ENCODE measurements at regions not wholly inside any gene's neighbourhood (a gene's known extent, or its start where the extent isn't known, plus 50 kb on each side); places are given as distances from the start of the nearest gene placed in this dataset.
"Not testable (repeated sequence)": the region's sequence is repeated elsewhere in the genome, so short reads cannot be mapped to it uniquely, and the experiment has no call there.

DNA sequence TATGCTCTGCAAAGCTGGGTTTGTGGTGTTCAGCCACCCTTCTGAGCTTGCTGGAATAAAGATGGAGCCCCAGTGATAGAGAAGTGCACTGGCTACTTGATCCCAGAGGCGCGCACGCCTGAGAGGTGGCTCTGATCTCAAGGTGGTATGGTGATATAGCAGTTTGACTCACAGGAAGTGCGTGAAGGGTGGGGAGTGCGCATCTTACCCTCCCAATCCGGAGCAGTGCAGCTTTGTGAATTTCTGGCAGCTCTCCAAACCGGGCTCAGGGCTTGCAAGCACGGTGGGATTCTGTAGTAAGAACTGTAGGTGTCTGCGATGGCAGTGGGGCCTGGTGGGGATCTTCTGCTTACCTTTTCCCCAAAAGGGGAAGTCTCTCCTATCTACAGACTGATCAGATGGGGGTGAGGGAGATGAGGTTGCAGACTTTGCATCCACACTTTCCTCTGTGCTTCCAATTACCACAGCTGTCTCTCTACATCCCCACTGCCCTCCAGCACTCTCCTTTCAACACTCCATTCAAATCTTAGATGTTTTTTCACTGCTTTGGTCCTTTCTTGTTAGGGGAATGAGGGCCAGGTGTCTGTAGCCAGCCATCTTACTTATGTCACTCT lies 197.4 kb upstream of the SLC38A2 start:
- 91 to 96% methylated on average over 9 of the region's 9 CpGs for WGBS, 2 donors
- Histone ChIP-seq H3K36me3 (ENCODE audit: control insufficient read depth in 2 of 2, insufficient read depth in 2 of 2, low read length in 1 of 2) (no peaks in the 10 kb centered on the region), H3K9me3 (ENCODE audit: control insufficient read depth in 2 of 2, insufficient read depth in 1 of 2, low read depth in 1 of 2, low read length in 1 of 2) (no peaks in the 10 kb centered on the region), H3K27me3 (ENCODE audit: control insufficient read depth in 1 of 2, insufficient read depth in 2 of 2, low read length in 2 of 2) (no peaks in the 10 kb centered on the region), H3K4me1 (ENCODE audit: control insufficient read depth in 2 of 2, insufficient read depth in 2 of 2, low read length in 1 of 2) (no peaks in the 10 kb centered on the region), H3K4me3 (ENCODE audit: low read depth in 1 of 2, low read length in 2 of 2) (no peak overlapping the region), H3K27ac (ENCODE audit: low read depth in 2 of 2, low read length in 1 of 2) (no peak overlapping the region)

- no peak overlapping the region for H3K27ac ChIP-seq (ENCODE audit: low read depth in 2 of 2, low read length in 1 of 2)
- H3K27me3 ChIP-seq (ENCODE audit: control insufficient read depth in 1 of 2, insufficient read depth in 2 of 2, low read length in 2 of 2): no peaks in the 10 kb centered on the region
- no peaks in the 10 kb centered on the region for H3K9me3 ChIP-seq (ENCODE audit: control insufficient read depth in 2 of 2, insufficient read depth in 1 of 2, low read depth in 1 of 2, low read length in 1 of 2)
Observed at GRCh38 chr12:46567667-46568066, 195.1 kb upstream of the SLC38A2 start.

GRCh38 chr12:46562625-46563225 lies 190.2 kb upstream of the SLC38A2 start:
- H3K4me3 ChIP-seq (ENCODE audit: low read depth in 1 of 2, low read length in 2 of 2): peak overlapping the region in 1 of 2 donors; percentile 19
- H3K27ac ChIP-seq (ENCODE audit: low read depth in 2 of 2, low read length in 1 of 2): peak overlapping the region; percentile 64 to 82
- H3K27me3 ChIP-seq (ENCODE audit: control insufficient read depth in 1 of 2, insufficient read depth in 2 of 2, low read length in 2 of 2): no peaks in the 10 kb centered on the region
- H3K36me3 ChIP-seq (ENCODE audit: control insufficient read depth in 2 of 2, insufficient read depth in 2 of 2, low read length in 1 of 2): no peaks in the 10 kb centered on the region
- H3K4me1 ChIP-seq (ENCODE audit: control insufficient read depth in 2 of 2, insufficient read depth in 2 of 2, low read length in 1 of 2): no peaks in the 10 kb centered on the region
- WGBS, 2 donors: 33 to 58% methylated on average over 5 of the region's 5 CpGs
- H3K9me3 ChIP-seq (ENCODE audit: control insufficient read depth in 2 of 2, insufficient read depth in 1 of 2, low read depth in 1 of 2, low read length in 1 of 2): no peaks in the 10 kb centered on the region

More at GRCh38 chr12:46567667-46568066, 195.1 kb upstream of the SLC38A2 start:
- Histone ChIP-seq H3K4me1 (ENCODE audit: control insufficient read depth in 2 of 2, insufficient read depth in 2 of 2, low read length in 1 of 2) (no peaks in the 10 kb centered on the region), H3K4me3 (ENCODE audit: low read depth in 1 of 2, low read length in 2 of 2) (no peak overlapping the region), H3K36me3 (ENCODE audit: control insufficient read depth in 2 of 2, insufficient read depth in 2 of 2, low read length in 1 of 2) (no peaks in the 10 kb centered on the region)

GRCh38 chr12:46561769-46562624 lies 189.4 kb upstream of the SLC38A2 start:
- H3K4me1 ChIP-seq (ENCODE audit: control insufficient read depth in 2 of 2, insufficient read depth in 2 of 2, low read length in 1 of 2); H3K36me3 ChIP-seq (ENCODE audit: control insufficient read depth in 2 of 2, insufficient read depth in 2 of 2, low read length in 1 of 2); H3K27me3 ChIP-seq (ENCODE audit: control insufficient read depth in 1 of 2, insufficient read depth in 2 of 2, low read length in 2 of 2); H3K9me3 ChIP-seq (ENCODE audit: control insufficient read depth in 2 of 2, insufficient read depth in 1 of 2, low read depth in 1 of 2, low read length in 1 of 2); H3K4me3 ChIP-seq (ENCODE audit: low read depth in 1 of 2, low read length in 2 of 2): not testable (repeated sequence)
- peak overlapping the region in 1 of 2 donors; percentile 64 for H3K27ac ChIP-seq (ENCODE audit: low read depth in 2 of 2, low read length in 1 of 2)
- WGBS, 2 donors: 82 to 88% methylated on average over 7 of the region's 7 CpGs

- Histone ChIP-seq H3K27me3 (ENCODE audit: control insufficient read depth in 1 of 2, insufficient read depth in 2 of 2, low read length in 2 of 2) (no peaks in the 10 kb centered on the region), H3K9me3 (ENCODE audit: control insufficient read depth in 2 of 2, insufficient read depth in 1 of 2, low read depth in 1 of 2, low read length in 1 of 2) (no peaks in the 10 kb centered on the region), H3K36me3 (ENCODE audit: control insufficient read depth in 2 of 2, insufficient read depth in 2 of 2, low read length in 1 of 2) (no peaks in the 10 kb centered on the region), H3K4me3 (ENCODE audit: low read depth in 1 of 2, low read length in 2 of 2) (no peak overlapping the region), H3K4me1 (ENCODE audit: control insufficient read depth in 2 of 2, insufficient read depth in 2 of 2, low read length in 1 of 2) (no peaks in the 10 kb centered on the region), H3K27ac (ENCODE audit: low read depth in 2 of 2, low read length in 1 of 2) (no peak overlapping the region)
- 77 to 88% methylated on average over 1 of the region's 1 CpG for WGBS, 2 donors
Observed at GRCh38 chr12:46560874-46561273, 188.3 kb upstream of the SLC38A2 start.

DNA sequence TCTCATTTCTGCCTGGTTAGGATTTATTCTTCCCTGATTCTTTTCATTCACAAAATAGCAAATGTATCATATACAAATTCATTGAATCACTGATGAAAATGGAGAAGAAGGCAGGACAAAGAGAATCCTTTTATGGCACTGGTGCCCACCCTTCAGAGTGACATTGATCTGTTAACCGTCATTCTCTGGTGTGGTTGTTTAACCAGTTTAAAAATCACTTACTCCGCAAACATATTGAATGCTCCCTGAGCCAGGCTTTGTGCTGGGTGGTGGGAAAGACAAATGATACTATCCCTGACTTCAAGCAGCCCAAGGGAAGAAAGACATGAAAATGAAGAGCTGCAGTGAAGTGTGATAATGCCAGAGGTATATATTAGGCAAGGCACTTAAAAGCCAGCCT lies 187.5 kb upstream of the SLC38A2 start:
- Histone ChIP-seq H3K36me3 (ENCODE audit: control insufficient read depth in 2 of 2, insufficient read depth in 2 of 2, low read length in 1 of 2) (no peaks in the 10 kb centered on the region), H3K4me1 (ENCODE audit: control insufficient read depth in 2 of 2, insufficient read depth in 2 of 2, low read length in 1 of 2) (no peaks in the 10 kb centered on the region), H3K27me3 (ENCODE audit: control insufficient read depth in 1 of 2, insufficient read depth in 2 of 2, low read length in 2 of 2) (no peaks in the 10 kb centered on the region), H3K4me3 (ENCODE audit: low read depth in 1 of 2, low read length in 2 of 2) (no peak overlapping the region), H3K9me3 (ENCODE audit: control insufficient read depth in 2 of 2, insufficient read depth in 1 of 2, low read depth in 1 of 2, low read length in 1 of 2) (no peaks in the 10 kb centered on the region), H3K27ac (ENCODE audit: low read depth in 2 of 2, low read length in 1 of 2) (peak overlapping the region; percentile 40 to 80)
- 65 to 69% methylated on average over 2 of the region's 2 CpGs for WGBS, 2 donors

- peak overlapping the region in 1 of 2 donors; percentile 44 for H3K27ac ChIP-seq (ENCODE audit: low read depth in 2 of 2, low read length in 1 of 2)
Observed at GRCh38 chr12:46559311-46559710, 186.7 kb upstream of the SLC38A2 start.

GRCh38 chr12:46558677-46559076 lies 186.1 kb upstream of the SLC38A2 start:
- Histone ChIP-seq H3K4me1 (ENCODE audit: control insufficient read depth in 2 of 2, insufficient read depth in 2 of 2, low read length in 1 of 2) (no peaks in the 10 kb centered on the region), H3K27ac (ENCODE audit: low read depth in 2 of 2, low read length in 1 of 2) (peak overlapping the region; percentile 31 to 83)

More at GRCh38 chr12:46559311-46559710, 186.7 kb upstream of the SLC38A2 start:
- Histone ChIP-seq H3K4me1 (ENCODE audit: control insufficient read depth in 2 of 2, insufficient read depth in 2 of 2, low read length in 1 of 2) (no peaks in the 10 kb centered on the region), H3K27me3 (ENCODE audit: control insufficient read depth in 1 of 2, insufficient read depth in 2 of 2, low read length in 2 of 2) (no peaks in the 10 kb centered on the region), H3K36me3 (ENCODE audit: control insufficient read depth in 2 of 2, insufficient read depth in 2 of 2, low read length in 1 of 2) (no peaks in the 10 kb centered on the region), H3K9me3 (ENCODE audit: control insufficient read depth in 2 of 2, insufficient read depth in 1 of 2, low read depth in 1 of 2, low read length in 1 of 2) (no peaks in the 10 kb centered on the region), H3K4me3 (ENCODE audit: low read depth in 1 of 2, low read length in 2 of 2) (no peak overlapping the region)
- WGBS, 2 donors: 40 to 53% methylated on average over 5 of the region's 5 CpGs

DNA sequence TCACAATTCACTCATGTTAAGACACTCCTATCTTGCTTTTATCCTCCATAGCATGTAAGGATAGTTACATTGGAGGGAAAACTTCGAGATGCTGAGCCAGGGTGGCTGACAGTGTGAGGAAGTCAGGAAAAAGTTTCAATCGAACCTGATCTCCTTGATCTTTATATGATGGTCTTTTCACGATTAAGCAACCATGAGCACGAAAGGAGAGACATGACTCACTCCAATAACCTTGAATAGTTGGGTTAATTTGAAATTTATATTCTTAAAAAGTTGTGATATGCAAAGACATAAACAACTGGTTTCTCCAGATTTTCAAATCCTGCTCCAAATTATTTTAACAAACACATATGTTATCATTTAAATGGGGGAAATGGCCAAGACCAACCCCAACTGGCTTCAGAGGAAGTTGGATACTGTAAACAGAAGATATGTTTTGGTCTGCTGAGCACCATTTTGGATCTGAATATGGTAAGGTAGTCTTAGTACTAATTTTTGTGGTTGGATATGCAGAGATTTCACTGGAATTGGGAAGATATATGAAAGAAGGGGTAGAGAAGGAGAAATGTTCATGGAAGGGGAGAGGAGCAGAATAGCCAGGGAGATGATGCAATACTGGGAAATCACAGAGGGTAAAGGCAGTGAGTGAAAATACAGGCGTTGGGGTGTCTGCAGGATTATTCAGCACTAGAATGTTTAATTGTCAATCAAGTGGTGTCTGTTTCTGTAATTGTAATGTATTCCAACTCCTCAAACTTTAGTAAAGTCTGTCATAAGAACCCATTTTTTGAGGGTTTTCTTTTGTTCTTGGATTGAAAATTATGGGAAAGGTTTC lies 185.2 kb upstream of the SLC38A2 start:
- H3K27me3 ChIP-seq (ENCODE audit: control insufficient read depth in 1 of 2, insufficient read depth in 2 of 2, low read length in 2 of 2): no peaks in the 10 kb centered on the region
- H3K4me1 ChIP-seq (ENCODE audit: control insufficient read depth in 2 of 2, insufficient read depth in 2 of 2, low read length in 1 of 2): no peaks in the 10 kb centered on the region
- no peak overlapping the region for H3K4me3 ChIP-seq (ENCODE audit: low read depth in 1 of 2, low read length in 2 of 2)
- H3K27ac ChIP-seq (ENCODE audit: low read depth in 2 of 2, low read length in 1 of 2): peak overlapping the region; percentile 42 to 73
- H3K9me3 ChIP-seq (ENCODE audit: control insufficient read depth in 2 of 2, insufficient read depth in 1 of 2, low read depth in 1 of 2, low read length in 1 of 2): no peaks in the 10 kb centered on the region
- 50 to 61% methylated on average over 5 of the region's 5 CpGs for WGBS, 2 donors
- no peaks in the 10 kb centered on the region for H3K36me3 ChIP-seq (ENCODE audit: control insufficient read depth in 2 of 2, insufficient read depth in 2 of 2, low read length in 1 of 2)

More at GRCh38 chr12:46558677-46559076, 186.1 kb upstream of the SLC38A2 start:
- Histone ChIP-seq H3K4me3 (ENCODE audit: low read depth in 1 of 2, low read length in 2 of 2) (no peak overlapping the region), H3K9me3 (ENCODE audit: control insufficient read depth in 2 of 2, insufficient read depth in 1 of 2, low read depth in 1 of 2, low read length in 1 of 2) (no peaks in the 10 kb centered on the region), H3K36me3 (ENCODE audit: control insufficient read depth in 2 of 2, insufficient read depth in 2 of 2, low read length in 1 of 2) (no peaks in the 10 kb centered on the region), H3K27me3 (ENCODE audit: control insufficient read depth in 1 of 2, insufficient read depth in 2 of 2, low read length in 2 of 2) (no peaks in the 10 kb centered on the region)
- WGBS, 2 donors: 52 to 73% methylated on average over 5 of the region's 5 CpGs
